Panc1 (cell line): ENCODE measurements at regions not wholly inside any gene's neighbourhood (a gene's known extent, or its start where the extent isn't known, plus 50 kb on each side); places are given as distances from the start of the nearest gene placed in this dataset.

ENCODE experiments used
- ATAC-seq: fragments of 200-7000 bp; cut with Tn5 transposase; 2 replicates; pipeline ENCODE4 v1.9.1; 2020; ENCODE audit warnings: mild to moderate bottlenecking, moderate library complexity
- BruUV-seq: library from RNA; stranded (reverse); fragments of 400-500 nt; replicated peaks from 2 replicates; lab custom pipeline; 2021; lab: Mats Ljungman, UMichigan
- CTCF ChIA-PET: fragments of 300-600 bp; sonication (Branson Sonifier 250); formaldehyde crosslinking; loops from one replicate; lab custom pipeline; 2022; ENCODE audit warnings: antibody characterized with exemption; lab: Charles Lee
- POLR2A ChIA-PET: fragments of 300-600 bp; sonication (Branson Sonifier 250); formaldehyde crosslinking; loops from one replicate; lab custom pipeline; 2022; ENCODE audit warnings: antibody characterized with exemption; lab: Charles Lee
- DNase-seq: peaks from one replicate; pipeline ENCODE4 v3.0.0-alpha.2; 2010; ENCODE audit warnings: low read depth, low spot score
- H3K27ac ChIP-seq: 2 replicates; pipeline ENCODE4 v1.5.1; 2011; ENCODE audit warnings: mild to moderate bottlenecking, low read length, inconsistent platforms
- H3K27me3 ChIP-seq: fragments of 200-500 bp; sonication (Bioruptor generic); 2 replicates; pipeline ENCODE4 v1.6.0; 2014; ENCODE audit warnings: low read length, inconsistent platforms; ENCODE audit not compliant: control insufficient read depth, insufficient read depth
- H3K36me3 ChIP-seq: fragments of 200-500 bp; sonication (Bioruptor generic); 2 replicates; pipeline ENCODE4 v1.5.1; 2014; ENCODE audit warnings: inconsistent platforms, mild to moderate bottlenecking, low read length, moderate library complexity; ENCODE audit not compliant: control insufficient read depth, insufficient read depth
- H3K4me1 ChIP-seq: 2 replicates; pipeline ENCODE4 v1.5.1; 2011; ENCODE audit warnings: inconsistent platforms, mild to moderate bottlenecking, low read length, moderate library complexity; ENCODE audit not compliant: control insufficient read depth, insufficient read depth
- H3K4me3 ChIP-seq, 2 experiments: 2 replicates each; pipeline ENCODE4 v1.5.1; 2011 to 2012; ENCODE audit warnings: low read depth in 2 of 2, low read length in 2 of 2, mild to moderate bottlenecking in 2 of 2, inconsistent platforms in 1 of 2, moderate library complexity in 1 of 2
- H3K9me3 ChIP-seq: fragments of 200-500 bp; sonication (Bioruptor generic); 2 replicates; pipeline ENCODE4 v1.5.1; 2014; ENCODE audit warnings: low read depth, mild to moderate bottlenecking, inconsistent platforms, low read length, moderate library complexity; ENCODE audit not compliant: control insufficient read depth, insufficient read depth
- POLR2AphosphoS5 ChIP-seq: IDR thresholded peaks from 2 replicates; pipeline ENCODE4 v1.6.1; 2012; ENCODE audit warnings: mild to moderate bottlenecking, low read depth, low read length, moderate library complexity
- REST ChIP-seq, 2 experiments: IDR thresholded peaks; 2 replicates each; pipeline ENCODE4 v1.6.1; 2011 to 2012; ENCODE audit warnings: low read depth in 2 of 2, control low read depth in 1 of 2, low read length in 1 of 2, mild to moderate bottlenecking in 1 of 2, moderate library complexity in 1 of 2; ENCODE audit not compliant: insufficient read depth in 1 of 2
- SIN3A ChIP-seq: IDR thresholded peaks from 2 replicates; pipeline ENCODE4 v1.6.1; 2012; ENCODE audit warnings: low read depth, mild to moderate bottlenecking, low read length, moderate library complexity, borderline replicate concordance; ENCODE audit not compliant: insufficient read depth
- TCF7L2 ChIP-seq: IDR thresholded peaks from 2 replicates; pipeline ENCODE4 v1.6.1; 2011; ENCODE audit warnings: mild to moderate bottlenecking, low read depth, low read length, inconsistent platforms
- in situ Hi-C: cut with HindIII; loops from 2 replicates; pipeline ENCODE4 v1.10.0; 2016; ENCODE audit warnings: low sequenced_read_pairs, low pct_unique_long_range_greater_than_20kb
- intact Hi-C: fragments of 100-400 bp; cut with micrococcal nuclease; formaldehyde crosslinking; loops from one replicate; pipeline ENCODE4 v1.10.0; 2022; ENCODE audit not compliant: unreplicated experiment
- TF ChIP-seq, protein P1 (sequence below): fragments of 450-650 bp; IDR thresholded peaks from 2 replicates; pipeline ENCODE4 v1.5.1; 2017; ENCODE audit warnings: mild to moderate bottlenecking

DNA sequence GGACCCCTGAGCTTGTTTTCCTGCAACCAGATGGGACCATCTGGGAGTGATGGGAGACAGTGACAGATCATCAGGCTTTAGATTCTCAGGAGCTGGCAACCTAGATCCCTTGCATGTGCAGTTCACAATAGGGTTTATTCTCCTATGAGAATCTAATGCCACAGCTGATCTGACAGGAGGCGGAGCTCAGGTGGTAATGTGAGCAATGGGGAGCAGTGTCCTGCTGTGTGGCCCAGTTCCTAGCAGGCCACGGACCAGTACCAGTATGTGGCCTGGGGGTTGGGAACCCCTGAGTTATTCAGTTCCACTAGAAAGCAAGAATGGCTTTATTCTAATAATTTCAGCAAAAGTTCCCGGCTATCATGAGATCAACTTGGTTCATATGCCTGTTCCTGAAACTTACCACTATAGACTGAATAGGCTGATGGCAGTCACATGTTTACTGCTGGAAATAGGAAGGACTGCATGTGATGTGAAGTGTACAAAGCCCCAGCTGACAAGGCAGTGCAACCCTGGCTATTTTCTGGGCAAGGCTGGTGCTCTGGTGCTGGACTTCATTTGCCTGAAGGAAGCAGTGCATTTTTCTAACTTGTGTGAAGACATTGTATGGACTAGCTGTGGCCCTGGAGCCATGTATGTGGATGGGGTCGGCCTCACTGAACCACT, 107.2 kb downstream of the SPRY1 start:
- H3K9me3 ChIP-seq, result peaks cover 9% of the 10 kb centered on the region; the same call in 1 of the 2 replicates
- in situ Hi-C loops (no loop called here), intact Hi-C loops (loop anchor here (2.0 kb wide), 1 partner anchor 95 kb away; no protein-coding TSS in a partner anchor)
- H3K27ac ChIP-seq, result peak overlapping the region; percentile 96
- H3K4me1 ChIP-seq, result peaks cover 26% of the 10 kb centered on the region
- DNase-seq (no peak), ATAC-seq (no peak)
- ChIA-PET POLR2A (no interaction called here), CTCF (no interaction called here)
- H3K36me3 ChIP-seq, result no peaks in the 10 kb centered on the region
- H3K4me3 ChIP-seq, result no peak overlapping the region
- no TSS peak for BruUV-seq
- TF ChIP-seq REST (IDR thresholded peaks at IDR 0.05; ENCODE audit: insufficient read depth in 1 of 2, low read depth in 2 of 2, low read length in 1 of 2) (no peak), POLR2AphosphoS5 (no peak), SIN3A (no peak), TCF7L2 (no peak)
- TF ChIP-seq, protein P1, sequence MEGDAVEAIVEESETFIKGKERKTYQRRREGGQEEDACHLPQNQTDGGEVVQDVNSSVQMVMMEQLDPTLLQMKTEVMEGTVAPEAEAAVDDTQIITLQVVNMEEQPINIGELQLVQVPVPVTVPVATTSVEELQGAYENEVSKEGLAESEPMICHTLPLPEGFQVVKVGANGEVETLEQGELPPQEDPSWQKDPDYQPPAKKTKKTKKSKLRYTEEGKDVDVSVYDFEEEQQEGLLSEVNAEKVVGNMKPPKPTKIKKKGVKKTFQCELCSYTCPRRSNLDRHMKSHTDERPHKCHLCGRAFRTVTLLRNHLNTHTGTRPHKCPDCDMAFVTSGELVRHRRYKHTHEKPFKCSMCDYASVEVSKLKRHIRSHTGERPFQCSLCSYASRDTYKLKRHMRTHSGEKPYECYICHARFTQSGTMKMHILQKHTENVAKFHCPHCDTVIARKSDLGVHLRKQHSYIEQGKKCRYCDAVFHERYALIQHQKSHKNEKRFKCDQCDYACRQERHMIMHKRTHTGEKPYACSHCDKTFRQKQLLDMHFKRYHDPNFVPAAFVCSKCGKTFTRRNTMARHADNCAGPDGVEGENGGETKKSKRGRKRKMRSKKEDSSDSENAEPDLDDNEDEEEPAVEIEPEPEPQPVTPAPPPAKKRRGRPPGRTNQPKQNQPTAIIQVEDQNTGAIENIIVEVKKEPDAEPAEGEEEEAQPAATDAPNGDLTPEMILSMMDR, result no peak
- no peaks in the 10 kb centered on the region for H3K27me3 ChIP-seq

- H3K4me3 ChIP-seq, result peak overlapping the region; percentile 37 to 54
- H3K27me3 ChIP-seq, result no peaks in the 10 kb centered on the region
- H3K36me3 ChIP-seq, result no peaks in the 10 kb centered on the region
- peaks cover 38% of the 10 kb centered on the region for H3K4me1 ChIP-seq
- CTCF ChIA-PET, result no interaction called here
- ATAC-seq (peak; percentile 66), DNase-seq (no peak)
- TF ChIP-seq, protein P1, result no peak
- TF ChIP-seq POLR2AphosphoS5 (peak; percentile 48; the same call in 1 of the 2 replicates), TCF7L2 (peak; percentile 73), SIN3A (no peak), REST (IDR thresholded peaks at IDR 0.05; ENCODE audit: insufficient read depth in 1 of 2, low read depth in 2 of 2, low read length in 1 of 2) (no peak)
- BruUV-seq, result TSS peak; percentile 89
- H3K27ac ChIP-seq, result peak overlapping the region; percentile 96
- H3K9me3 ChIP-seq, result peaks cover 7% of the 10 kb centered on the region; the same call in 1 of the 2 replicates
- intact Hi-C loops, result loop anchor here (2.0 to 5.0 kb wide), 2 partner anchors 97 to 108 kb away; partner anchors contain the start of gene SPRY1
- in situ Hi-C loops, result no loop called here
- POLR2A ChIA-PET, result interaction anchor here (0.6 to 1.0 kb wide), 3 partner anchors 21 to 55 kb away, joined by 4 to 15 read pairs (median 5); no protein-coding TSS in a partner anchor
Measured at GRCh38 chr4:123505095-123506010, 108.8 kb downstream of the SPRY1 start.
